ENCODE measurements at regions not wholly inside any gene's neighbourhood (a gene's known extent, or its start where the extent isn't known, plus 50 kb on each side); places are given as distances from the start of the nearest gene placed in this dataset.
A peak's percentile ranks its signal among the peaks of the same experiment; 100 is the strongest.
"Not testable (repeated sequence)": the region's sequence is repeated elsewhere in the genome, so short reads cannot be mapped to it uniquely, and the experiment has no call there.

DNA sequence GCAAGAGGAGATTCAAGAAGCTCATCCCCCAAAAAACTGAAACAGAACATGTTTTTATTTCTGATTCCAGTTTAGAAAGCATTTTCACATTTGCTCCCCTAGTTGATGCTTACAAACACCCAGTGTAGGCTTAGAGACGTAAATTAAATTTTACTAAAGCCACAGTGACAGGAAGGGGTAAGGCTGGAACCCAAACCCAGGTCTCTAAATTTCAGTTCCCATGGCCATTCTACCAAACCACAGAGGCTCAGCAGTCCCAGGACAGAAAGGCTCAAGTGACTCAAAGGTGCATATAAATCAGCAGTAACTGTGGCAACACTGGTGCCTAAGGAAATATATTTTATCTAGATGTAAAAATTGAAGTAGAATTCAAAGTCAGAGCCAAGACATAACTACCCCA lies 128.7 kb downstream of the CEP120 start:
- no peak for DNase-seq (ENCODE audit: low read depth)

DNA sequence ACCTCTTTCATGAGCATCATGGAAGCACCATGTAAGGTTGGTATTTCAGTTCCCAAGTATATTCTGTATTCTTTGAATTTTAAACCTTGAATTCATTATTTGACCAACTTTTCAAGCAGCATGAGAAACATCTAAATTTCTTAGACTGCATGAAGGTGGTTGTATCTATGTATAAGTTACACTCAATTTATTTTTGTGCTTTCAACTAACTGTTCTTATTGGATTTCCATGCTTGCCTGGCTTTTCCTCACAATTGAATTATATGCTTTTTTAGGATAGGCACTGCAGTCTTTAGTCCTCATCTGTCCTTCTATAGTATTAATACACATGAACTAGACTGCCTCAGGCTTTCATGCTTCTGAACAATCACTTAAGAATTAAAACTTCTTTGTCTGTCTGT lies 134.0 kb downstream of the CEP120 start:
- no peak for DNase-seq (ENCODE audit: low read depth)

DNA sequence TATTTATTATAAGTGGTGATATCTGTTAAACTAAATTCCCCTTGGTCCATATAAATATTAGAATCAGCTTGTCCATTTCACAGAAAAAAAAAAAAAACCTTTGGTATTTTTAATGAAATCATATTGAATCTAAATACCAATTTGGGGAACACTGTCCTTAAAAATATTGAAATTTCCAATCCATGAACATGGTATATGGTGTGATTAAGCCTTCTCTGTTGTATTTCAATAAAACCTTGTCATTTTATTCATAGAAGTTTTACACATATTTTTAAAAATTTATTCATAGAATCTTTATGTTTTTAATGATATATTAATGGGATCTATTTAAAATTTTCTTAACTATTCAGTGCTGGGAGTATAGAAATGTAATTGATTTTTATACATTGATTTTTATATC lies 135.3 kb downstream of the CEP120 start:
- DNase-seq (ENCODE audit: low read depth): no peak

DNA sequence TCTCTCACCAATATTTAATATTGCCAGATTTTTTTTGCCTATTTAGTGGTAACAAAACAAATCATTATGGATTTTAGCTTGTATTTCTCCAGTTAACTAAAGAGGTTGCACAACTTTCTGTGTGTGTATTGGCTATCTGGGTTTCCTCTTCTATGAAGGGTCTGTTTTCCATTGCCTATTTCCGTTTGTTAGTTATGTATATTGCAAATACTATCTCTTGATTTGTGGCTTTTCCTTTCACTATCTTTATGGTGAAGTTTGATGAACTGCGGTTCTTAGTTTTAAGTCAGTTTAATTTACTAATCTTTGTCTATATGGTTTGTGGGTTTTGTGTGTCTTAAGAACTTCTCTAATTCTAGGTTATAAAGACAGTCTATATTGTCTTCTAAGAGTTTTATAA lies 136.3 kb downstream of the CEP120 start:
- no peak for DNase-seq (ENCODE audit: low read depth)

DNA sequence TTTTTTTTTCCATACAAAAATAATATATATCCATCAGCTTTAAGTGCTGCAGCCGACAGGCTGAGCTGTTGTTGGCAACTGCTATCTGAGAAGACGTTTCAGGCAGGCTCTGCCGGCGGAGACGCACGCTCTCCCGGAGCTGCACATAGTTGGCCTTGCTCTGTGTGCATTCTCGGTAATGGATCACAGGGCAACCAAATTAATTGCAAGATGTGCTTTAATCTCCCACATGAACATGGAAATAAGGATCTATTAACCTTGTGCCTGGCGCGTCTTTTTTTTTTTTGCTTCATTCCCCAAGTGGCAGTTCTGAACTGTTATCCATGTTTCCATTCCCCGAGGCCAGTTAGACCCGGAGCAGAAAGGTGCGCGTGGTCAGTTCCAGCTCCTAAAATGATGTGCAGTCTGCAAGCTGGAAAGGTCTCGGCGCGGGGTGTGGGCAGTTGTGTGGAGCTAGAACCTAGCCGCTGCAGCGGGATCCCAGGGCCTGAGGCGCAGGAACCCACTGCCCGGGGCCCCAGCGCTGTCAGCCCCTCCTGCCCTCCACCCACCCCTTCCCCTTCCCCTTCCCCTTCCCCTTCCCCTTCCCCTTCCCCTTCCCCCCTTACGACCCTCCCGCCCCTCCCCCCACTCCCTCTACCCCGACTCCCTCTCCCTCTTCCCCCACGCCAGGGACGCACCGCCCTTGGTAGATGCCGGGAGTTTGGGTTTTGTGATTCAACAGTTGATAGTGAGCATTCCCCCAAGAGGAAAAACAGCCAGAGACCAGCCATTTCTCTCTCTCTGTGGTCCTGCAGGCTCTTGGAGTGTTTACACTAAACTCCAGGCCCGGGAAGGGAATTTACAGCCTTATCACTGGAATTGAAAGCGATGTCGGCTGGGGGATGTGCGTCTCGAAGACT lies 137.8 kb downstream of the CEP120 start:
- DNase-seq (ENCODE audit: low read depth): peak; percentile 11

DNA sequence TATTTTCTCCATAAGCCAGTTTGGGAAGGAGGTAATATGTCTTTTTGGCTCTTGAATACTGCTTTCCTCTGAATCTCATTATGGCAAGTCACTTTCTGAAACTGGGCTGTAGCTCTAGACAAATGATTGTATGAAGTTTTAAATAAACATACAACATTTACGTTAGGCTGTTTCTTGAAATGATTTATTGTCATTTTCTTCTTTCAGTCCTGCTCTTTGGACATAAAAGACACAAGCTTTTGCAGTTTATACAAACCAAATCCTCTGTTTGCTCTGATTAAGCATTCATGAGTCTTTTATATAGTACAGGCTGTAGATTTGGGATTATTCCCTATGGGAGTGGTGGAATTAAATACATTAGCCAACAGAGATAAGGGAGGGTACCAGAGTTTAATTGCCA lies 139.7 kb downstream of the CEP120 start:
- DNase-seq (ENCODE audit: low read depth): no peak

DNA sequence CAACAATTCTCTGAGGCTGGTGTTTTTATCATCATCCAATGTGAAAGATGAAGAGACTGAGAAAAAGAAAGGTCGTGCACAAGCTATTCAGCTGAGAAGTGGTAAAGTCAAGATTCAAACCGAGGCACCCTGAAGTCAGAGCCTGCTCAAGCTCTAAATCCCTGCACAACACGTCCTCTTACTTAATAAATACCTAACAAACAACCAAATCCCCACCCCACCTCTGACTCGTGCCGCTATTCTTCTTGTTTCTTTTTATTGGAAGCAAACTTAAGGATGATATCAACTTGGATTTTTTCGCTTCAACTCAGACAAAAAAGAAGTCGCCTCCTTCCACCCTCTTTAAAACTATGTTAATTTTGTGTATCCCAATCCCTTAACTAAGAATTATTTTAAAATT lies 140.2 kb downstream of the CEP120 start:
- DNase-seq (ENCODE audit: low read depth): no peak

DNA sequence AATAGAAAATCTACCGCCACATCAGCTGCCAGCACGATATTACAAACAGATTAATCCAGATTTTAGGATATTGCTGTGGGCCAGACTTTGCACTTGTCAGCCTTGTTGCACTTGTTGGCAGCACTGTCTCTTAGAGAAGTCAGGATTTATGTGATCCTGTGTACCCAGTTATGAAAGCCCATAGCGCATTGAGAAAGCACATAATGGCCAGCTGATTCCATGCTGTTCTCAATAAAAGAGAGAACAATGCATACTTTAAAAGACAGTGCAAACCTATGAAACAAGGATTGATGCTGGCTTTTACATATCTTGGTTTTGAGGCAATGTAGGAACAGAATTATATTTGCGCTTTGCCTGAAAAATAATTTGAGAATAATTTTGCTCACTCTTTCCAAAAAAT lies 140.8 kb downstream of the CEP120 start:
- DNase-seq (ENCODE audit: low read depth): no peak

DNA sequence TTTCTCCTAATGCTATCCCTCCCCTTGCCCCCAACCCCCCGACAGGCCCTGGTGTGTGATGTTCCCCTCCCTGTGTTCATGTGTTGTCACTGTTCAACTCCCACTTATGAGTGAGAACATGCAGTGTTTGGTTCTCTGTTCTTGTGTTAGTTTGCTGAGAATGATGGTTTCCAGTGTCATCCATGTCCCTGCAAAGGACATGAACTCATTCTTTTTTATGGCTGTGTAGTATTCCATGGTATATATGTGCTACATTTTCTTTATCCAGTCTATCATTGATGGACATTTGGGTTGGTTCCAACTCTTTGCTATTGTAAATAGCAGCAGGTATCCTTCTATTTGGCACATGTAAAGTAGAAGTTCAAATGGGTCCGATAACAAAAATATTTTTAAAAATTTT lies 142.3 kb downstream of the CEP120 start:
- DNase-seq (ENCODE audit: low read depth): not testable (repeated sequence)

DNA sequence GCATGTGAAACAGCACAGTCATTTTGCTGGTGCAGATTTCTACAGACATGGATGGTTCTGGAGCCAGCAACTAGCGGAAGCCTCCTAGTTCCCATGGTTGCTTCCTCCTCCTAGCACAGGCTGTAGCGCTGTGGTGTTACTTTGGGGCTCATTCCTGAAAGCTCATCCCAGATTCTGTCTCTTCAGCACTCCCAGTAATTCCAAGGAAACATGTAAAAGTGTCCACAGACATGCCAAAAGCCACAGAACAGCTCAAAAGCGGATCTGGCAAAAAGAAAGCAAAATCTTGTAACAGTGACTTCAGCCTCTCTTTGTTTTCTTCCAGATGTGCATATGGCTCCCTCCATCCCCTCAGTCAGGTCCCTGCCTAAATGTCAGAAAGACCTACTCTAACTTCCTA lies 144.1 kb downstream of the CEP120 start:
- DNase-seq (ENCODE audit: low read depth): no peak

DNA sequence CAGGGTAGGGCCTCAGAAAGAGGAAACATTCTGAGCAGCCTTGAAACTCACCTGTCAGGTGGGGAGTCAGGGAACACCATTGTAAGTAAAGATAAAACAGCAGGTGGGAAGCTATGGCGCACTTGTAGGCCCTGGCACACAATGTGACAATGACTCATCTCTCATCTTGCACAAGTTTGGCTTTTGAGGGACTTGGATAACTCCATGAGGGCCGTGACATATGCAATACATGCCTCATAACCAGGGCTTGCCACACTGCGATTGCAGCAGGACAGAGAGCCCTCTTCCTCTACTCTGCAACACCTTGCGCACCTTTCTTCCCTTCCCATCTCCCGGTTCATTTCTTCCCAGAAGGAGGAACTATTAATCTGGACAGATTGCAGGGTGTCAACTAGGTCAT lies 144.9 kb downstream of the CEP120 start:
- DNase-seq (ENCODE audit: low read depth): peak; percentile 25

DNA sequence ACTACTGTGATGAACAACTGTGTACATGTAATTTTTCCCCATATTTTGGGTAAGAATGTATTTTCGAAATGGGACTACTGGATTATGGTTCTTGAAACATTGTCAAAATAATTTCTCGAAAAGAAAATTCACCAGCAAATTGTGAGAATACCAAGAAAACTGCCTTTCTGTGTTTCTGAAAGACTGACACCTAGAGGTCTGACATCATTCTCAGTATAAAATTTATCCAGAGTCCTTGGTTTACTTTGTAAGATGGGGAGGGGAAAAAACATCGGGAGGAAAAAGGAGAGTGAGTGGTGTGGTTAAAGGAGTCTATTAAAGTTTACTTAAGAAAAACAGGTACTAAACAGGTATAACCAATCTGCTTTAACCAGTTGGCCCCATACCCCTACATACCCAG lies 149.2 kb downstream of the CEP120 start:
- no peak for DNase-seq (ENCODE audit: low read depth)

DNA sequence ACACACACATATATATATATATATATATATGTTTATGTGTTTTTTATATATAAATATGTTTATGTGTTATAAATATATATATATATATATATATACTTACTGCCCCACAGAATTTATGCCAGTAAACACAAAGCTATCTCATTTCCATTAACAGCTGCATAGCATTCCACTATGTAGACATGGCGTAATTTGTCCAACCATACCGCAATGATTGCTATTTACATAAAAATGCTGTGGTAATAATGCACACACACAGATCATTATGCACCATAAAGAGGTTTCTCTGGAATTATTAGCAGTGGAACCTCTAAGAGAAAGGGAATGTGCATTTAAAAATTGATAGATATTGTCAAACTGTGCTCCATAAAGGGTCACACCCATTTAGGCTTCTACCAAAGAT lies 150.1 kb downstream of the CEP120 start:
- DNase-seq (ENCODE audit: low read depth): no peak

DNA sequence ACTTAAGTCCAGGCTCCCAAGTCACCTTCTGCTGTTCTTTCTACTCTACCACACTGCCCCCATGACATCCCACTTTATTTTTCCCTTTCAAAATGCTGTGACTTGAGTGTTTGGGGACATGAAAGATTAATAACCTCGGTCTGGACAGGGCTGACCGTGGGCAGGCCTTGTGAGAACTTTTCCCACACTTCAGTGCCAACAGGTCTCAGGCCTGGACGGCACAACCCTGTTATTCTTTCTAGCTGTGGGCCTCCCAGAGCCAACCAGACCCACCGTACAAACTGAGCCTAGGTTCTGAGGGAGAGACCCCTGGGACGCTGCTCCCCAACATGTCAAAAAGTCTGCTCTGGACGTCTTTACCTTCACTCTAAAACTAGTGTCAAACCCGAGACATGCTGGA lies 153.4 kb downstream of the CEP120 start:
- no peak for DNase-seq (ENCODE audit: low read depth)

DNA sequence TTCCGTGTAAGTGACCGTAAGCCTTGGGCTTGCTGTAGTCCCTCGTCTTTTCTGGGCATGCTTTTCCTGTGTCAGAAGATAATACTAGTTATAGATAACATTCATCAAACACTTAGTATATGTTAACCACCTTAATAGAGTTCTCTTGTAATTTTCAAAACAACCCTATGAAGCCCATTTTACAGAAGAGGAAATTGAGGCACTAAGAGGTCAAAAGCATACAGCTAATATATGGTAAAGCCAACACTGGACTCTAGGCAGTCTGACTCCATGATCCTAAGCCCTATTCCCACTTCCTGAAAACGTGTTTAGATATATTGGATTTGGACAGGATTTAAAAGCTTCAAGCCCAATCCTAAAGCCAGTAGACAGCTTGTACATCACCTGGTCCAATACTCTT lies 153.8 kb downstream of the CEP120 start:
- no peak for DNase-seq (ENCODE audit: low read depth)

DNA sequence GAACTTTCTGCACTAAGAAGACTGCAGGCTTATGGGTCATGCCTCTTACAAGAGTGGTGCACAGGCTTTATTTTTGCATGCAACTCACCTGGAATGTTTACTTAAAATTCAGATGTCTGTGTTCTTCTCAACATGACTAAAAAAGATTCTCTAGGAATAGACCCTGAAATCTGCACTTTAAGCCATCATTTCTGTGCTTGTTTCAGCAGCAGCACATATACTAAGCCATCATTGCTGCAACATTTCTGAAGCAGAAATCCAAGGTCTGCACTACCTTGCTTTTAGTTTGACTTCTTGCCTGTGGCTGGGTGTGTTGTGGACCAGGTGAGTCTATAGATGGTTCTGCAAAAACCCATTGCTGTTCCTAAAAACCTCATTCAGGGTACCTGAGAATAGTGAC lies 156.8 kb downstream of the CEP120 start:
- DNase-seq (ENCODE audit: low read depth): no peak

DNA sequence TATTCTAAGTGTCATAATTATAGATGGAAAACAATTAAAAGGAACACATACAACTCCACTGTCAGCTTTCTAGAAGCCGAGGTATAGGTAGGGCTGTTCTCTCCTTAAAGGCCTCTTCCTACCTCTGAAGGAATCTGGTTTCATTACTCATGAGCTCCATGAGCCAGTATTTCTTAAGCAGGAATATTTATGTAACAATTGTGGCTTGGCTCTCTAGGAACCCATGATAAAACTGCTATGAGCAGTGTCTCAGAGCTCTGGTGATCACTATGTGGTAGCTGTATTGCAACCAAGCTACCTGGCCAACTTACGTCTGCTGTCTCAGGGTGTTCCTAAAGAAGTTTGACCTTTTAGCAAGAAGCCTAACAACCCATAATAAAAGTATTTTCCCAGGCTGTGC lies 157.7 kb downstream of the CEP120 start:
- DNase-seq (ENCODE audit: low read depth): no peak

DNA sequence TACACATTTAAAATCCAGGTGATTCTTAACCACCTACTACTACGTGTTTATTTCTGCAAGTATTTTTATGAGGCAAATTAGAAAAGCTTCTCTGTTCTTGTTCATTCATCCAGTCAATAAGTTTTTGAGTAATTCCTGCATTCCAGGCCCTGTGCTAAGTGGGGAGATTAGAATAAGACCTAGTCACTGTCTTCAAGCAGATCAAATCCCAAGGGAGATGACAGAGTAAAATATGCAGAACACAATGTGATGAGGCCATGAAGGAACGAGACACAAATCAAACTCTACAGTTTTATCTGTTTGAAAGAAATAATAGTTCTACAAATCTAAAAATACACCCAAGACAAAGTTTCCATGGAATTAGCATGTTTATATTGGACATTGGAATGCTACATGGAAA lies 158.8 kb downstream of the CEP120 start:
- no peak for DNase-seq (ENCODE audit: low read depth)

DNA sequence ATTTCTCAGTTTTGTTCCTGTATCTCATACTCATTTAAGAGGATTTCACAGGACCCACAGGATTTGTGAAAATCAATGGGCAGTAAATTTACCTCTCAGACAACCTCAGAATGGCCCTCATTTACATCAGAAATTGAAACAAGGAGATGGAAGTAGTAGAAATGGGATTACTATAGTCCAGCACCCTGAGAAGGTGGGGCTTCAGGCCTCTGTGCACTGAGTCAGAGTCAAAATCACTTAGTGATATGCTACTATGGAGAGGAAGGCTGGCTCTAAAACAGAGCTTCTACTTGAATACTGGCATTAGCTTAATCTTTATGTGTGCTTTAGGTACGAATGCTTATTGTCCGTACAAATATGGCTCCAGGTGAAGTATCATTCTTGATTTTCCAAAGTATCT lies 159.3 kb downstream of the CEP120 start:
- no peak for DNase-seq (ENCODE audit: low read depth)

DNA sequence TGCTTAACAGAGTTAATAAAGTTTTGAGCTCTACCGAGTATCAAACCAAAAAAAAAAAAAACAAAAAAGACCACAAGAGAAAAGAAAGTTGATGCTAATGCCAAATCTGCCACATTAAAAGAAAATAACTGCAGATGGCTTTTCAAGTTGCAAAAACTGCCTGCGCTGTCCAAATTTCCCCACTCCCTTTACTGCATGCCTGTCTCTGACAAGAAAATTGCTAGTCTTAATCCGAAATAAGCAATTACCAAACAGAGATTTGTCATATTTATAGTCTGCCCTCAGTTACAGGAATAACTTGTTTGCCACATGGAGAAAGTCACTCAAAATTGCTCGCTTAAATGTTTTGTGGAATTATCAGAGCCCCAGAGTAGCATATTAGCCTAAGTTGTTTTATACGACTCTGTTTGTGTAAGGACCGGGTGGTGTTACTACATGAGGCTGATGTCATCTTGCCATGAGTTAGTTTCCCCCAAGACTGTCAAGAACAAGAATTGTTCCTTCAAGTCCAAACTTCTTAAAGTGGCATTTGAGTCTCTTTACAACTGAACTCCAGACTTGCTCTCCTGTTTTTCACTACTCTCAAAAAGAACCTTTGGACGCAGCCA lies 160.9 kb downstream of the CEP120 start:
- DNase-seq (ENCODE audit: low read depth): no peak

DNA sequence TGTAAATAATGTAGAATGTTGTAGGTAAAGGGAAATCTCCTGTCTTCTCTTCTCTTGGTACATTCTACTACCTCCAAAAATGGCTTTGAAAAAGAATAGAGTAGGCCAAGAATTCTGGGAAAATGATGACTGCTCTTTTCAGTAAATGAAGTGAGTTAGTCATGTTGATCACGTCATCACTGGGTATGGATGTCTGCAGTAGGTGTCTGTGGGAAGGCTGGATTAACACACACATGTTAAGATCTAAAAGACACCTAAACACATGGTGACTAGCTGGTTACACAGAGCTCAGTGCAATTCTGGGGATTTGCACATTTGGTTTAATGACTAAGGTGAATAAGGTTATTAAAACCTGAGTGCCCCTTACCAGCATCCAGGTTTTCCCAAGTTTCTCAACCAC lies 161.5 kb downstream of the CEP120 start:
- DNase-seq (ENCODE audit: low read depth): peak; percentile 15

DNA sequence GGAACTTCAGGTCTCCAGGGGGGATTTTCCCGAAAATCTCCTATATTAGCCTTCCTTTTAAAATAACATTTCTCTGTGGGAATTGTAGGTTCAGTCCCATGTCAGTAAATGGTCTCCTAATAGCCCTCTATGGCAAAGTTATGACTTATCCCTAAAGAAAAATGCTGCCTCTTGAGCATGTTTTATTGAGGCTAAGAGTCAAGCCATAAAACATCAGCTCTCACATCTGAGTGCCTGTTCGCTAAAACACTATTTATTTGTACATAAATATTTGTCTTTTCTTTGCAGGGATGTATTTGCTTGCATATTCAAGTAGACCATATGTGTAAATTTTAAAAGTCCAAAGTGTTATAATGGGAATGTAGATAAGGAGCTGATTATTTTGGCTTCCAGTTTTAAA lies 160.4 kb downstream of the PRDM6 start:
- no peak for DNase-seq (ENCODE audit: low read depth)

DNA sequence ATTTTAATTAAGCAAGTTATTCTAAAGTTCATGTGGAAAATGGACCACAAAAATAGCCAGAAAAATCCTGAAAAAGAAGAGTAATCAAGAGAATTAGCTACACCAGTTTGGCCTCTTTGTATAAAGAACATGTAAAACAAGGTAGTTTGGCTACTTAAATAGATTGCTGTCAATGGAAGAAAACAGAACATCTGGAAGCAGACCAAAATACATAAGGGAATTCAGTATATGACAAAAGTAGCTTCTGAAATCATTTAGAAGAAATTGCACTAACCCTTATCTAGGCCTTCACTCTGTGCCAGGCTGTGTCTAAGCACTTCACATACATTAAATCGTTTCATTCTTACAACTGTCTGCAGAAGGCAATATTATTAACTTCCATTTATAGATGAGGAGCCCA lies 156.6 kb downstream of the PRDM6 start:
- no peak for DNase-seq (ENCODE audit: low read depth)

DNA sequence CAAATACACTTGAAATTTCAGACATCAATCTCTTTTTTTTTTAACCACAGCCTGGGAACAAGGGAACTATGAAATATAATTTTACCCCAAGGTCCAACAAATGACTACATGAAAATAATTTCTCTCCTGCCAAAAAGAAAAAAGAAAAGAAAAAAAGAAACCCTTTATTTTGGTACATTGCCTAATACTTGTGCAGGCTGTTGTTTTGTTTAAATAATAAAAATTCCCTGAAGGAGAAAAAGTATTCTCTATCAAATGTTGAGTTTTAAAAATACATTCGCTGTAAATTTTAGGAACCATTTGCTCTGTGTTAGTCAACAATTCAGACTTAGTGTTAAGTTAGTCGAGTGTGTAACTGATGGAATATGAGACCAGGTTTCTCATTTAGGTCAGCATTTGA lies 155.4 kb downstream of the PRDM6 start:
- no peak for DNase-seq (ENCODE audit: low read depth)

All from Daoy (cell line).